ENCODE measurements at regions not wholly inside any gene's neighbourhood (a gene's known extent, or its start where the extent isn't known, plus 50 kb on each side); places are given as distances from the start of the nearest gene placed in this dataset.

DNA sequence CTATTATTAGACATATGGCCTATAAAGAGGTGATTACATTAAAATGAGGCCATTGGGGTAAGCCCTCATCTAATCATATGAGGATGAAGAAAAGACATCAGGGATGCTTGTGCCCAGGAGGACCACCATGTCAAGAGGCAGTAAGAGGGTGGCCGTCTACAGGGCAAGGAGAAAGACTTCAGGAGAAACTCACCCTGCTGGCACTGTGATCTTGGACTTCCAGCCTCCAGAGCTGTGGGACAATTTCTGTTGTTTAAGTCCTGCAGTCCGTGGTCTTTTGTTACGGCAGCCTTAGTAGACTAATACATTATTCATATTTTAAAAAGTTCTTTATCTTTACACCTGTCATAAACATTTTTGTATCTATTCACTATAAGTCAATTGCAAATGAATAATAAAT lies 290.0 kb downstream of the PRL start:
- no peak for ATAC-seq
- H3K9me3 ChIP-seq (ENCODE audit: control insufficient read depth, low read length, poor library complexity, severe bottlenecking), result no peaks in the 10 kb centered on the region
- no peak overlapping the region for H3K4me3 Mint-ChIP-seq
- H3K27me3 Mint-ChIP-seq, result peaks cover 5% of the 10 kb centered on the region
- peaks cover 2% of the 10 kb centered on the region for H3K4me1 Mint-ChIP-seq
- H3K27ac Mint-ChIP-seq, result no peak overlapping the region
- no peak for DNase-seq
- H3K36me3 Mint-ChIP-seq (ENCODE audit: low read depth), result no peaks in the 10 kb centered on the region

DNA sequence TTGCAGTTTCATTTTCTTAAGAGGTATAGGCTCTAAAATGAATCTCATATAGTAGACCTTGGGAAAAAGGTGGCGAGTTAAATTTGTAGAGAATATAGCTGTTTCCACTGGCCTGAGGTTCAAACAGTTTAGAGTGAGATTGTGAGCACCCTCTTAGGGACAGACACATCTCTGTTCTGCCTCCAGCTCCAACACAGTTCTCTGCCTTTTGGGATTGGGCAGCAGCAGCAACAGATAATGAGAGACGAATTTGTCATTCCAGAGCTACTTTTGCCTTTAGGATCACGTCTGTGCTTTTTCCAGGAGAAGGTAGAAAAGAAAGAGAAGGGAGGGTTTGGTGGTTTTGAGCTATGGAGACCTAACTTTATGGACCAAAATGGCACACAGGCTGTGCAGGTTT lies 289.4 kb downstream of the PRL start:
- no peaks in the 10 kb centered on the region for H3K9me3 ChIP-seq (ENCODE audit: control insufficient read depth, low read length, poor library complexity, severe bottlenecking)
- Mint-ChIP-seq H3K4me3 (no peak overlapping the region), H3K27ac (no peak overlapping the region), H3K27me3 (peaks cover 6% of the 10 kb centered on the region), H3K36me3 (ENCODE audit: low read depth) (no peaks in the 10 kb centered on the region), H3K4me1 (peaks cover 2% of the 10 kb centered on the region)
- no peak for ATAC-seq
- DNase-seq, result no peak

DNA sequence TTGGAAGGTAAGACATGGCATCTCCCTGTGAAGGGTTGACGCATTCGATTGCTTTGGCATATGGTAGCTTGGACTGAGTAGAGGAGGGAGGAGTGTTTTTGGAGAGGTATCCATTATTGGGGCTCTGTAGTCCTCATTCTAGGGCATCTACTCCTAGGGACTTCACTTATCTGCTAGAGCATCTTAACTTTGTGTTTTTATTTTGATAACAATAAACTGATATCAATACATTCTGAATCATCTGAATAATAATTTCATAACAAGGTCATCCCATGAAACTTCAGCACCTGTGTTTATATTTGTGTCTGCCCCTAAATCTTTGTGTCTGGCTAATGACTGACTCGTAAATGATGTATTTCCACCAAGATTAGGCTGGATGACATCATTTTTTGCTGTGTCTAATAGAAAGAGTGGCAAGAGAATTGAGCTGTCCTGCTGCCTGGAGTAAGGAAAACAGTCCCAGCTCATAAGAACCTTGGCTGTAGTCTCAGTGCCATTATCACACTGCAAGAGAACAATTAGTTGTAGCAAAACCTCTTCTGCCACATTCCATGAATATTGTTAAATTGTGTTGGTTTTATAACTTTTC lies 288.5 kb downstream of the PRL start:
- no peak for ATAC-seq
- DNase-seq, result no peak
- no peak overlapping the region for H3K27ac Mint-ChIP-seq
- no peak overlapping the region for H3K4me3 Mint-ChIP-seq
- H3K36me3 Mint-ChIP-seq (ENCODE audit: low read depth), result no peaks in the 10 kb centered on the region
- H3K9me3 ChIP-seq (ENCODE audit: control insufficient read depth, low read length, poor library complexity, severe bottlenecking), result no peaks in the 10 kb centered on the region
- H3K27me3 Mint-ChIP-seq, result peaks cover 6% of the 10 kb centered on the region
- peaks cover 2% of the 10 kb centered on the region for H3K4me1 Mint-ChIP-seq

DNA sequence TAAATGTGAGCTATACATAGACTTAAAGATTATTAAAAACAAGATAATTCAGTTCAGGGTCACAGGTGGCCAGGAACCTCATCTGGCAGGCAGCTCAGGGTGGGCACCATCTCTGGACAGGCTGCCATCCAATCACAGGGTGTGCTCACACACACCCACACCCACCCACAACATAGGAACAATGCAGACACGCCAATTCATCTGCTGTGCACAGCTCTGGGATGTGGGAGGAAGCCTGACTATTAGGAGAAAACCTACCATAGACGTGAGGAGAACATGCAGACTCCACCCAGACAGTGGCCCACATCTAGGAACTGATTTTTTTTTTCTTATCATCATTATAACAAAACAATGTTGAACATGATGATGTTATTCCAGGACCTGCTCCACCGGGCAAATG lies 286.7 kb downstream of the PRL start:
- no peaks in the 10 kb centered on the region for H3K9me3 ChIP-seq (ENCODE audit: control insufficient read depth, low read length, poor library complexity, severe bottlenecking)
- no peak overlapping the region for H3K27ac Mint-ChIP-seq
- ATAC-seq (no peak), DNase-seq (no peak)
- H3K4me1 Mint-ChIP-seq, result peaks cover 2% of the 10 kb centered on the region
- no peak overlapping the region for H3K4me3 Mint-ChIP-seq
- H3K27me3 Mint-ChIP-seq, result peaks cover 6% of the 10 kb centered on the region
- no peaks in the 10 kb centered on the region for H3K36me3 Mint-ChIP-seq (ENCODE audit: low read depth)

DNA sequence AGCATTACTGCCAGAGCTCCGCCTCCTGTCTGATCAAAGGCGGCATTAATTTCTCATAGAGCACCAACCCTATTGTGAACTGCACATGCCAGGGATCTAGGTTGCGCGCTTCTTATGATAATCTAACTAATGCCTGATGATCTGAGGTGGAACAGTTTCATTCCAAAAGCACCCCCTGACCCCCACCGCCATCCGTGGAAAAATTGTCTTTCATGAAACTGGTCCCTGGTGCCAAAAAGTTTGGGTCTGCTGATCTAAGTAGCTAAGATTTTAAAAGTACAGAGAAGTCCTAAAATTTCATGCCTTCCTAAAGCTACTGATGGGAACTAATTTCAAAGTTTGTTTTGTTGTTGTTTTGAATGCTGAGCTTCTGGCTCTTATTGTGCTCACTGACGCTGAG lies 281.6 kb downstream of the PRL start:
- Mint-ChIP-seq H3K36me3 (ENCODE audit: low read depth) (no peaks in the 10 kb centered on the region), H3K4me1 (no peaks in the 10 kb centered on the region), H3K27ac (no peak overlapping the region), H3K27me3 (peaks cover 6% of the 10 kb centered on the region), H3K4me3 (no peak overlapping the region)
- ATAC-seq, result no peak
- no peaks in the 10 kb centered on the region for H3K9me3 ChIP-seq (ENCODE audit: control insufficient read depth, low read length, poor library complexity, severe bottlenecking)
- DNase-seq, result no peak

DNA sequence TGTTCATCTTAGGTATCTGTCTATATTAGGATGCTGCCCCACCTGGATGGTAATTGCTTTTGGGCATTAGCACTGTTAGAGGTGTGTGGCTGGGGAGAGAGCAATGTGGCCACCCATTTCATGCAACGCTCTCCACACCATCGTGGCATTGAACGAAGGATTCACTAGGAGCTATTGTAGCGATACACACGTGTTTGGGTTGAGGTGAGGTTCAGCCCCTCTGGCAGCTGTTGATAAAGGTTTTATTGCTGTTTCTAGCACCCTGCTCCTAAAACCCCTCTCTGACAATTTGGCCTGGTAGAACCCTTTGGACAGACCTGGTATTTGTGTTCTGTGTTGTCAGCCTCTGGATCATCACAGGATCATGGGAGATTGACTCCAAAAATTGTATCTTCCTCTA lies 280.9 kb downstream of the PRL start:
- Mint-ChIP-seq H3K36me3 (ENCODE audit: low read depth) (no peaks in the 10 kb centered on the region), H3K27me3 (peaks cover 6% of the 10 kb centered on the region), H3K4me1 (no peaks in the 10 kb centered on the region)

DNA sequence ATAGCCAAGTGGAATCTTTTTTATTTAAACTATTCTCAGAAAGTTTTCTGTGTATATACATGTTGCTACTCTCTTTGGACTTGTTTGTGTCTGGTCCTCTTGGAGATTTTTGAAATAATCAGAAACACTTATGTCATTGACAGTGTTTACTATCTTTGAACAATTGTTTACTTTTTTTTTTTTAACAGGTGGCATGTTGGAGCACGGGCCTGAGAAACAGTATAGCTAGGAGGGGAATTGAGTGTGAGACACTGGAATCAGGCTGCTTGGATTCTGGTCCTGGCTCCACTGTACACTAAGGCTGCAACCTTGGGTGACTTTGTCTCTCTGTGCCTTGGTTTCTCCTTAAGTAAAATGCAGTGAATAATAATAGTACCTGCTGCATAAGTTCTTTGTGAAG lies 279.6 kb downstream of the PRL start:
- no peaks in the 10 kb centered on the region for H3K36me3 Mint-ChIP-seq (ENCODE audit: low read depth)
- DNase-seq (no peak), ATAC-seq (no peak)
- H3K9me3 ChIP-seq (ENCODE audit: control insufficient read depth, low read length, poor library complexity, severe bottlenecking), result no peaks in the 10 kb centered on the region
- no peaks in the 10 kb centered on the region for H3K4me1 Mint-ChIP-seq
- H3K27ac Mint-ChIP-seq, result no peak overlapping the region
- no peak overlapping the region for H3K4me3 Mint-ChIP-seq
- H3K27me3 Mint-ChIP-seq, result no peaks in the 10 kb centered on the region

More for the DNA sequence above, 280.9 kb downstream of the PRL start:
- no peak overlapping the region for H3K4me3 Mint-ChIP-seq
- DNase-seq (no peak), ATAC-seq (no peak)
- H3K27ac Mint-ChIP-seq, result no peak overlapping the region
- H3K9me3 ChIP-seq (ENCODE audit: control insufficient read depth, low read length, poor library complexity, severe bottlenecking), result no peaks in the 10 kb centered on the region

DNA sequence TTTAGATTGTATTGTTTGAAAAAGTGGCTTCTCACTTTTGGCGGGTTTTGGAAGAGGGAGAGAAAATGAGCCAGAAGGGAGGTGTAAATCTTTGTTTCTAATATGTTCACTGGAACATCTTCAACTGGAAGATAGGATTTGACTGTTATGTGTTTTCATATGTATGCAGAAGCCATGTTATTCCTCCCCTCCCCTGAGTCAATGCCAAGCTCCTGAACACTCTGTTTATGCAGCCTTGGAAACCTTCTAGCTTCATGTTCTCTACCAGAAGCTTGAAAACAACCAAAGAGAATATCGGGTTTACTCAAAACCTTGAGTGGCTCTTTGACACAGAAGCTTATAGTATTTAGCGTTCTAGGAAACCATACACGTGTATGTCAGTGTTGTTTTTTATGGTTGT lies 279.1 kb downstream of the PRL start:
- ATAC-seq, result no peak
- DNase-seq, result no peak
- H3K9me3 ChIP-seq (ENCODE audit: control insufficient read depth, low read length, poor library complexity, severe bottlenecking), result no peaks in the 10 kb centered on the region
- no peaks in the 10 kb centered on the region for H3K27me3 Mint-ChIP-seq
- no peak overlapping the region for H3K4me3 Mint-ChIP-seq
- H3K4me1 Mint-ChIP-seq, result no peaks in the 10 kb centered on the region
- H3K36me3 Mint-ChIP-seq (ENCODE audit: low read depth), result no peaks in the 10 kb centered on the region
- H3K27ac Mint-ChIP-seq, result no peak overlapping the region

DNA sequence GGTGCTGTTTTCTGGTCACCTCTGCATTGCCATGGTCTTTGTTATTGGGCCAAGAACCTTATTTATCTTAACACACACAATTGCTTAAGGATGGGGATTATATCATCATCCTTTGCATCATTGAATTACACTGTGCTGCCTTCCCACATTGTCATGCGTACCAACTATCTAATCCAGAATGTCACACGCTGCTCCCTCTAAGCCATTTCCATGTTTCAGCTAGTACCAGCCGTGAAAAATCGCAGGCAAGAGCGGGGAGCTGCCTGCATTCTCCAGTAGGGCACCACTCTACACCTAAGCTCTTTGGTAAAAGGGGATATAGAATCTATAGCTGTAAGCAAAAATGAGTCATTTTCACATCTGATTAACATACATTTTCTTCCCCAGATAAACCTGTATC lies 277.0 kb downstream of the PRL start:
- Mint-ChIP-seq H3K27me3 (no peaks in the 10 kb centered on the region), H3K4me3 (no peak overlapping the region), H3K27ac (no peak overlapping the region), H3K4me1 (no peaks in the 10 kb centered on the region), H3K36me3 (ENCODE audit: low read depth) (no peaks in the 10 kb centered on the region)
- no peaks in the 10 kb centered on the region for H3K9me3 ChIP-seq (ENCODE audit: control insufficient read depth, low read length, poor library complexity, severe bottlenecking)
- no peak for ATAC-seq
- no peak for DNase-seq

DNA sequence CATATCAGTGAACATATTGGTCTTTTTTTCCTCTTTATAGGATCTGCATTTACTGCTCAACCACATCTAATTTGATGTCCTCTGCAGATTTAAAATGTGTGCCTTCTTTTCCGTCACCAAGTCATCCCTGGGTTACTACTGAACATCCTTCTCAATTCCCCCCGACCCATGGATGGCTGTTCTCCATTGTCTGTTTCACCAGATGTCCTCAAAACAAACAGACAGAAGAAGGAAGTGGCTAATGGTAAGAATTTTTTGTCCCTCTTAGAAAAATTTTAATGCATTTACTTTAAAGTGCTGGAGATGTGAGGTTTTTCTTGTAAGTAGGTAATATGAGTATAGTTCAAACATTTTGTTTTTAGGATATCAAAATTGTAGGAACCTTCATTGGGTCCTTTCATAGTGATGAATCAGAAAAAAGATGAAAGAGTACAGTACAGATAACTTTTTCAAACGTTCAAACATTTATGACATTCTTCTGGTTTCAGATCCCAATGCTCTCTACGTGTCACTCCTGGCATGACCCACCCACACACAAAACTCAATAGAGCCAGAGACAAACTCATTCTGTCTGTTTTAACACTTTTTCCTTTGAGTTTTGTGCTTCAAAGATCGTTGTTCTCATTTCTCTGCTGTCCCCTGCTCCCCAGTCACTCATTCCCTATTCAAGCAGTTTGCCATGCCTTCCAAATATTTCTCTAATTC lies 276.4 kb downstream of the PRL start:
- H3K4me3 Mint-ChIP-seq, result no peak overlapping the region
- no peaks in the 10 kb centered on the region for H3K4me1 Mint-ChIP-seq
- H3K27ac Mint-ChIP-seq, result no peak overlapping the region
- ATAC-seq (no peak), DNase-seq (no peak)
- no peaks in the 10 kb centered on the region for H3K36me3 Mint-ChIP-seq (ENCODE audit: low read depth)
- H3K27me3 Mint-ChIP-seq, result no peaks in the 10 kb centered on the region
- no peaks in the 10 kb centered on the region for H3K9me3 ChIP-seq (ENCODE audit: control insufficient read depth, low read length, poor library complexity, severe bottlenecking)

DNA sequence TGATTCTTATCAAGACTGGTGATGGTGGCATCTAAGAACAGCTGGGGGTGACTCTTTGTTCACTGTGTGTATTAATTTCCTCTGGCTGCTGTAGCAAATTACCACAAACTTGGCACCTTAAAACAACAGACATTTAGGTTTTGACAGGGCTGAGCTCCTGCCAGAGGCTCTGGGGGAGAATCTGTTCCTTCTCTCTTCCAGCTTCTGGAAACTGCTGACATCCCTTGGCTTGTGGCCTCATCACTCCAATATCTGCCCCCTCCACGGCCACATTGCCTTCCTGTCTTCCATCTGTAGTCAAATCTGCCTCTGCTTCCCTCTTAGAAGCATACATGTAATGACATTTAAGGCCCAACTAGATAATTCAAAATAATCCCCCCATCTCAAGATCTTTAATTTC lies 274.9 kb downstream of the PRL start:
- Mint-ChIP-seq H3K4me3 (no peak overlapping the region), H3K27me3 (peaks cover under 1% of the 10 kb centered on the region), H3K27ac (no peak overlapping the region), H3K4me1 (no peaks in the 10 kb centered on the region), H3K36me3 (ENCODE audit: low read depth) (no peaks in the 10 kb centered on the region)
- no peak for ATAC-seq
- H3K9me3 ChIP-seq (ENCODE audit: control insufficient read depth, low read length, poor library complexity, severe bottlenecking), result no peaks in the 10 kb centered on the region
- DNase-seq, result no peak

DNA sequence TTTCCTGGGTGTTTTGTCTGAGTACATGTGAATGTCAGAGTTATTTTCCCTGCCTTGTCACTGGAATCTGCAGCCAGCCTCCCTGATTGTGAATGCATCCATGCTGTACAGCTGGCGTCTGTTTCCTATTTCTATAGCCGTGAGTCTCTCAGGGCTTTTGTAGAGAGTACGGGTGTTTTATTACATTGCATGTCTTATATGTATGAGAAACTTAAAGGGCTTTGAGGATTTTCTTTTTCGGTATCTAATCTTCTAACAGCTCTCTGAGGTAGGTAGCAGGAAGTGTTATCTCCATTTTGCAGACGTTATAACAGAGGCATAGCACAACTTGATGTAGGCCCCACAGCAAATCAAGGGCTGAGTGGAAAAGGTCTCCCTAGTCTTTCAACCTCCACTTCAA lies 272.9 kb downstream of the PRL start:
- DNase-seq (no peak), ATAC-seq (no peak)
- Mint-ChIP-seq H3K27me3 (peaks cover 7% of the 10 kb centered on the region), H3K4me1 (no peaks in the 10 kb centered on the region), H3K4me3 (no peak overlapping the region), H3K27ac (no peak overlapping the region), H3K36me3 (ENCODE audit: low read depth) (no peaks in the 10 kb centered on the region)
- H3K9me3 ChIP-seq (ENCODE audit: control insufficient read depth, low read length, poor library complexity, severe bottlenecking), result no peaks in the 10 kb centered on the region

DNA sequence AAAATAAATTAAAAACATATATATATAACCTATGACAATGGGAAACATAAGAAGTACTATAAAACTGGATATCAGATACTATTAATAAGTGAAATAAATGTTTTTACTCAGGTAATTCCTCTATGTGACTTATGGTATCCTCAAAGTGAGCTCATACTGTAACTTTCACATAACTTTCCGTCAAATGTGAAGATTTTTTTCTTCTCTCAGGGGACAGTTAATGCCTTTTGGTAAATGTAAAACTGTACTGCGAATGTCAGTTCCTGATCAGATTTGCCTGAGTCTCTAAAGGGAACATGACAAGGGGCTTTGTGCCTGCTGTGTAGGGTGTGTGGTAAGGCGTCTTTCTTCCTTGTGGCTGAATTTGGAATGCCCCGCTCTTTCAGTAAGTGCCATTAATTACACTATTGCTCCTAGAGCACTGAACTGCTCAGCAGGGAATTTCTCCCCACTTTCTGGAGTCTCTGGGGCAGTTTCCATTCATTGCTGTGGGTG lies 271.8 kb downstream of the PRL start:
- Mint-ChIP-seq H3K36me3 (ENCODE audit: low read depth) (no peaks in the 10 kb centered on the region), H3K27ac (no peak overlapping the region), H3K27me3 (peaks cover 7% of the 10 kb centered on the region), H3K4me1 (no peaks in the 10 kb centered on the region), H3K4me3 (no peak overlapping the region)
- no peak for ATAC-seq
- no peaks in the 10 kb centered on the region for H3K9me3 ChIP-seq (ENCODE audit: control insufficient read depth, low read length, poor library complexity, severe bottlenecking)
- no peak for DNase-seq

DNA sequence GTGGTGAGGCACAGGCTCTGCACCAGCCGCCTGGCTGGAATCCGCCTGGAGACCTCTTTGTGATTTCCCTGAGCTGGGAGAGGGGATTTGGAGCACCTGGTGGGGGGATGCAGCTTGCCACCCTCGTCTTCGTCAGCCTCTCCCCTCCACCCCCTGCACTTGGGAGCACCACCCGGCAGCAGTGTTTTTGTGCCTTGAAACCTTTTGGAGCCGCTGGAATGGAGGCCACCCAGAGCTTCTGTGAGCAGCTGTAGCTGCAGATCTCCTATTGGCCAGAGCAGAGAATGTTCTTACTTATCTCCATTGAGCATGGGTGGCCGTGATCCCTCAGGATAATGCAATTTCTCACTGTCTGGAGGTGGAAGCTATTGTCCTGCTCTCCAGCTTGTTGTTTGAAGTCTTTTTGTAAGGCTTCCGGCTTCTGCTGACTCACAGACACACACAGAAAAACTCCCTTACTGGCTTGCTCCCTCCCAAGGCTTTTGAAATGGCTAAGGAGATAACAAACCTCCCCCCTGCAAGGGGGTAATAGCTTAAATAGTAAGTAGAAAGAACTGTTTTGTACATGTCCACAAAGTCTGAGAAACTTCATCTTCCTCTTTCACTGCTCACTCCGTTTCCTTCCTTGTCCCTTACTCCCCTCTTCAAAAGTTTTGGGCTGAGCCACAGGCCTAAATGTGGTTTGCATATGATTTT lies 271.2 kb downstream of the PRL start:
- H3K27me3 Mint-ChIP-seq, result peaks cover 7% of the 10 kb centered on the region
- no peak for ATAC-seq
- H3K36me3 Mint-ChIP-seq (ENCODE audit: low read depth), result no peaks in the 10 kb centered on the region
- no peak overlapping the region for H3K4me3 Mint-ChIP-seq
- no peak for DNase-seq
- H3K9me3 ChIP-seq (ENCODE audit: control insufficient read depth, low read length, poor library complexity, severe bottlenecking), result no peaks in the 10 kb centered on the region
- no peak overlapping the region for H3K27ac Mint-ChIP-seq
- H3K4me1 Mint-ChIP-seq, result no peaks in the 10 kb centered on the region
